ENCODE measurements at regions not wholly inside any gene's neighbourhood (a gene's known extent, or its start where the extent isn't known, plus 50 kb on each side); places are given as distances from the start of the nearest gene placed in this dataset.

GRCh38 chrX:10360116-10360515 is 203.3 kb downstream of the CLCN4 start:
- TF ChIP-seq CTCF (IDR thresholded peaks at IDR 0.05) (no peak), POLR2A (IDR thresholded peaks at IDR 0.05) (no peak), POLR2AphosphoS5 (IDR thresholded peaks at IDR 0.05) (no peak)

All from prostate gland (tissue), 2 donors.